Thoracic aorta (tissue), 2 donors: ENCODE measurements at regions not wholly inside any gene's neighbourhood (a gene's known extent, or its start where the extent isn't known, plus 50 kb on each side); places are given as distances from the start of the nearest gene placed in this dataset.
A peak's percentile ranks its signal among the peaks of the same experiment; 100 is the strongest.

Source experiments
- ATAC-seq: fragments of 150-250 bp; one replicate; pipeline ENCODE4 v1.8.0; 2017; ENCODE audit warnings: low read depth; ENCODE audit not compliant: insufficient number of reproducible peaks, low FRiP score
- DNase-seq: peaks from one replicate; pipeline ENCODE4 v3.0.0-alpha.2; 2020; ENCODE audit warnings: low spot score
- H3K27ac ChIP-seq, 2 donors: fragments of 200-600 bp; sonication (generic); 1 replicate in 1 of 2; 2 replicates in 1 of 2; pipeline ENCODE4 v1.5.1; 2016; ENCODE audit warnings: mild to moderate bottlenecking in 2 of 2, moderate library complexity in 2 of 2
- H3K27me3 ChIP-seq: fragments of 200-600 bp; sonication (generic); replicated peaks from 2 replicates; pipeline ENCODE4 v1.6.0; 2016; ENCODE audit warnings: mild to moderate bottlenecking; ENCODE audit not compliant: insufficient read depth
- H3K36me3 ChIP-seq: fragments of 200-600 bp; sonication (generic); one replicate; pipeline ENCODE4 v1.5.1; 2016
- H3K4me1 ChIP-seq, 2 donors: fragments of 200-600 bp; sonication (generic); 1 replicate in 1 of 2; 2 replicates in 1 of 2; pipeline versions ENCODE4 v1.5.1 to v1.6.0; 2016; ENCODE audit warnings: low read depth in 2 of 2, mild to moderate bottlenecking in 1 of 2; ENCODE audit not compliant: control insufficient read depth in 1 of 2
- H3K4me3 ChIP-seq: fragments of 200-600 bp; sonication (generic); 2 replicates; pipeline ENCODE4 v1.5.1; 2016; ENCODE audit warnings: mild to moderate bottlenecking
- H3K9me3 ChIP-seq: fragments of 200-600 bp; sonication (generic); 2 replicates; pipeline ENCODE4 v1.5.1; 2016
- TF ChIP-seq, protein P1 (sequence below): fragments of 200-600 bp; sonication (generic); IDR thresholded peaks from one replicate; pipeline ENCODE4 v1.5.1; 2019; ENCODE audit warnings: antibody characterized with exemption

DNA sequence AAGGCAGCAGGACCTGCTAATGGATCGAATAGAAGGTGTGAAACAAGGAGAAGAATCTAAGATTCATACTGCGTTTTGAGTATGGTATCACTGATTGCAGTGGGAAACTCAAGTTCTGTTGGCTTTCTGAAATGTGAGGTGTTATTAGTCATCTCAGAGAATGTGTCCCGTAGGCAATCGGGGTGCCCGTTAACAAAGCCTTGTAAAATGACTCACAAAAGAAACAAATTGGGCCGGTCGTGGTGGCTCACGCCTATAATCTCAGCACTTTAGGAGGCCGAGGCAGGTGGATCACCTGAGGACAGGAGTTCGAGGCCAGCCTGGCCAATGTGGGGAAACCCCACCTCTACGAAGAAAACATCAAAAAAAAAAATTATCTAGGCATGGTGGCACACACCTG is 118.2 kb upstream of the C7orf33 start:
- no peak for ATAC-seq
- TF ChIP-seq, protein P1, sequence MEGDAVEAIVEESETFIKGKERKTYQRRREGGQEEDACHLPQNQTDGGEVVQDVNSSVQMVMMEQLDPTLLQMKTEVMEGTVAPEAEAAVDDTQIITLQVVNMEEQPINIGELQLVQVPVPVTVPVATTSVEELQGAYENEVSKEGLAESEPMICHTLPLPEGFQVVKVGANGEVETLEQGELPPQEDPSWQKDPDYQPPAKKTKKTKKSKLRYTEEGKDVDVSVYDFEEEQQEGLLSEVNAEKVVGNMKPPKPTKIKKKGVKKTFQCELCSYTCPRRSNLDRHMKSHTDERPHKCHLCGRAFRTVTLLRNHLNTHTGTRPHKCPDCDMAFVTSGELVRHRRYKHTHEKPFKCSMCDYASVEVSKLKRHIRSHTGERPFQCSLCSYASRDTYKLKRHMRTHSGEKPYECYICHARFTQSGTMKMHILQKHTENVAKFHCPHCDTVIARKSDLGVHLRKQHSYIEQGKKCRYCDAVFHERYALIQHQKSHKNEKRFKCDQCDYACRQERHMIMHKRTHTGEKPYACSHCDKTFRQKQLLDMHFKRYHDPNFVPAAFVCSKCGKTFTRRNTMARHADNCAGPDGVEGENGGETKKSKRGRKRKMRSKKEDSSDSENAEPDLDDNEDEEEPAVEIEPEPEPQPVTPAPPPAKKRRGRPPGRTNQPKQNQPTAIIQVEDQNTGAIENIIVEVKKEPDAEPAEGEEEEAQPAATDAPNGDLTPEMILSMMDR: no peak
- DNase-seq: no peak
- H3K27me3 ChIP-seq: no peaks in the 10 kb centered on the region
- no peaks in the 10 kb centered on the region for H3K36me3 ChIP-seq
- no peaks in the 10 kb centered on the region for H3K4me1 ChIP-seq
- H3K9me3 ChIP-seq: no peaks in the 10 kb centered on the region
- H3K27ac ChIP-seq: no peak overlapping the region
- H3K4me3 ChIP-seq: no peak overlapping the region

DNA sequence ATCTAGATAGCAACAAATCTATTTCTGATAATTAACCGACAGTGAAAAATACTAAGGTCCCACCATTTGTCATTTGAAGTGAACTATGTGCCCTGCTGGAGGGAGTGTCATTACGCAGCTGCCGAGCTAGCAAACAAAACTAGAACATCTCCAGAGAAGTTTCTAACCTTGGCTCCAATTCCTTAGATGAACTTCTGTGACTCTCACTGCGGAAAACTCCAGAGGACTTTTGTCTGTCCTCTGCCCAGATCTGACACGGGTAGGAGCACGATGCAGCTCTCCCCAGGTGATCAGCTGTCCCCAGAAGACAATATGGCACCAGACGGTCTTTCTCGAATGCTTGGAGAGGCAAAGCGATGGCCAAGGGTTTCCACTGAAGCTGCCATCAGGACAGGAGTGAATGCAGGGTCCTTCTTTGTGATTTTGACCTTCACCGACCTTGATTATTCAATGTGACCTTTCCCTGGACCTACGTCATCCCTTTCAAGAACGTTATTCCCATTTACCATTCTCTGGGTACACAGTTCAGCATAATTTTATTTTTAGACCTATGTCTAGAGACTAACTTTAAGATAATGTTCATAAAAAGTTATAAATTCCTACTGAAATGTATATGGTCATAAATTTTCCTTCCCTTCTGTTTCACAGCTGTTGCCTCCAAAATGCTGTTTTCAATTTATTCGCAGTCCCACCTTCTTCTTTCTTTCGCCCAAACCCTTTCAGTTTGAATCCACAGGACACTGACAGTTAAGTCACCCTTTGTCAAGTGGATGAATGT is 116.7 kb upstream of the C7orf33 start:
- no peak overlapping the region for H3K4me3 ChIP-seq
- no peaks in the 10 kb centered on the region for H3K4me1 ChIP-seq
- TF ChIP-seq, protein P1: no peak
- no peaks in the 10 kb centered on the region for H3K27me3 ChIP-seq
- peak; percentile 52 for ATAC-seq
- DNase-seq: no peak
- H3K9me3 ChIP-seq: no peaks in the 10 kb centered on the region
- no peak overlapping the region for H3K27ac ChIP-seq
- H3K36me3 ChIP-seq: no peaks in the 10 kb centered on the region

DNA sequence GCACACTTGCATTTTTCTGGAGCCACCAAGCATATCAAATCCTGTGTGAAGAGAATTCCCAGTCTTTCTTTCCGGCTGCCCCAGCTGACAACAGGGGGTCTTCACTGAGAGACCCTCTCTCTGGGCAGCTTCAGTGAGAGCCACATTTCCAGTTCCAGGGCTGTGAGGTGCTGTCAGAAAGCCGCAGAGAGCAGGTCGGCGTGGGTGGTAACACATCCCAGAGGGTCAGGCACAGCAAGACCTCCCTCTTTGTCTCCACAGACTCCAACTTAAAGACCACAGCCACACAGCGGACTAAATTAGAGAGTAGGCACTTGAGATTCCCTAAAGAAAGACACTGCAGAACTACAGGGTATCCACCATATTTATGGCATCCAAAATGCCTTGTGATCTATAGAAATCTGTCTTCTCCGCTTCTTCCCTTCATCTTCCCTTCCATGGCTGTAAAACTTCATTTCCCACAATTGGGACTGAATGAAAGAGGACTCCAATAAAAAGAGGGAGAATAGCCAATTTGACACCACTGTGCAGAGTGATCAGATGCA is 116.0 kb upstream of the C7orf33 start:
- H3K4me3 ChIP-seq: no peak overlapping the region
- TF ChIP-seq, protein P1: no peak

DNA sequence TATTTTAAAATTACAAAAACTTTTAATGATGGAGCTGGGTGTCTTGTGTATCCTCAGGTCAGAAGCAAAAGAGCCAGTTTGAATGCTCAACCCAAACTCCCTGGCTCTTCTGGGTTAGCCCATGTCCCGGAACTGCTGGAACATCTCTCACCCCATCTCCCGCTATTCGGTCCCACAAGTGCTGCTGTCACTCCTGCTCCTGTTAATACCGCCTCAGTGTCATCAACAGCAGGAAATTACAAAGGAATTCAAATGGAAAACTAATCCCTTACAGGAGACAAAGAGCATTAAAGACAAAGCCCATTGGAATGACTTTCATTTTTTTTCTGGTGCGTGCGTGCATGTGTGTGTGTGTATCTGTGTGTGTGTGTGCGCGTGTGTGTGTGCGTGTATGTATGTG is 112.0 kb upstream of the C7orf33 start:
- H3K36me3 ChIP-seq: no peaks in the 10 kb centered on the region
- no peaks in the 10 kb centered on the region for H3K27me3 ChIP-seq
- H3K27ac ChIP-seq: no peak overlapping the region
- H3K4me3 ChIP-seq: no peak overlapping the region
- no peaks in the 10 kb centered on the region for H3K4me1 ChIP-seq
- no peaks in the 10 kb centered on the region for H3K9me3 ChIP-seq
- no peak for ATAC-seq
- TF ChIP-seq, protein P1: no peak
- DNase-seq: no peak

More for the DNA sequence above, 116.0 kb upstream of the C7orf33 start:
- DNase-seq: no peak
- Histone ChIP-seq H3K27me3 (no peaks in the 10 kb centered on the region), H3K36me3 (no peaks in the 10 kb centered on the region), H3K27ac (no peak overlapping the region), H3K9me3 (no peaks in the 10 kb centered on the region), H3K4me1 (no peaks in the 10 kb centered on the region)
- ATAC-seq: no peak

DNA sequence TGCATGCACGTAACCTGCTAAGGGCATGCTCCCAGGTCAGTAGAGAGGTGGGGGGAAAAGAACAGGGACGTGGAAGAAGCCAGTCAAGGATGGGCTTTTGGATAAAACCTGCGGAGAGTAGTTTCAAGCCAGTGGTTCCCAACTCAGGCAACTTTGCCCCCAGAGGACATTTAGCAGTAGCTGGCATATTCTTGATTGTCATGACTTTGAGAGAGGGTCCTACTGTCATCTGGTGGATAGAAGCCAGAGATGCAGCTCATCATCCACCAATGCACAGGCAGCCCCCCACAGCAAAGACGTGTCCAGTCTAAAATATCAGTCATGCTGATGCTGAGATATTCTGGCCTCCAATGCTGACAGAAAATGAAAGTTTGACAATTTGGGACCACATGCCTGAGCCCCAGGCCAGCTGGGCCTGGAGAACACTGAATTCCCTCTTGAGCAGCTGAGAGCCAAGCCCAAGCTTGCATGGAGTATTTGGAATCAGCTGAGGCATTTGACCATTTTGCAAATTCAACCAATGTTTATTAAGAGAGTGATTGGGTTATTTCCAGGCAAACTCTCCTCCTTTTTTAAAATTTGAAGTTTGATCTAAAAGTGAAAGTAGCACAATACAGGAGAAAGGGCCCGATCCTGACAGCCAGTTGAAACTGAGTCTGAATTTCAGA is 110.0 kb upstream of the C7orf33 start:
- Histone ChIP-seq H3K27ac (no peak overlapping the region), H3K9me3 (no peaks in the 10 kb centered on the region), H3K27me3 (no peaks in the 10 kb centered on the region), H3K36me3 (no peaks in the 10 kb centered on the region), H3K4me3 (no peak overlapping the region), H3K4me1 (no peaks in the 10 kb centered on the region)
- DNase-seq (no peak), ATAC-seq (no peak)
- TF ChIP-seq, protein P1: no peak
